ENCODE measurements at regions not wholly inside any gene's neighbourhood (a gene's known extent, or its start where the extent isn't known, plus 50 kb on each side); places are given as distances from the start of the nearest gene placed in this dataset.

DNA sequence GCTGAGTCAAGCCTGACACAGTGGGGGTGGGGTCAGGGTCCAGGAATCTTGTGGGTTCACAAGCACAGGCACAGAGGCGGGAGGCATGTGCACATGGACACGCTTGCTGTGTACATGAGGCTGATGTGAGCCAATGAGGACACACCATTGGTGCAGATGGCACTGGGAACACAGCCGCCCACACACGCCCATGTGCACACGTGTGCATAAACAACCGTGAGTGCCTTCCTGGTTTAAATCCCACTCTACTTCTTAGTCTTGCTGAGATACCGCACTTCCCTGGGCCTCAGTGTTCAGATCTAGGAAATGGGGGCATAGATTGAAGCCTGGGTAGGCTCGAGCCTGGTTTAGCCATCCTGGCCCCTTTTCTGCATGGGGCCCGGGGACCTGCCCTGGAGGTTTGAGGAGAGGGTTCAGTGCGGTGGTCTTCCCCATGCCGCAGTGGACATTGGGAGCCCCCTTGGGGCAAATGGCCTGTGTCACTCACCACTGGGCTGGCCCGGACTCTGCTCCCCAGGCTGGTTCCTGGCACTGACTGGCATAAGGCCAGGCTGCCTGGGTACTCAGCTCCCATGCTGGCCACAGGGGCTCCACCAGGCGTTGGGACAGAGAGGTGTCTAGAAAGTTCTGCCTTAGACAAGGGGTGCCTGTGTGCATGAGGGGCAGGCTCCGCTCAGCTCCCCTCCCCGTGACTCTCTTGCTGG is 60.2 kb downstream of the CEBPB start:
- no peak overlapping the region for H3K27ac ChIP-seq (ENCODE audit: low read depth, low read length)
- no peaks in the 10 kb centered on the region for H3K36me3 ChIP-seq (ENCODE audit: low read length)
- H3F3A ChIP-seq (ENCODE audit: insufficient read depth) = no peaks in the 10 kb centered on the region
- no peaks in the 10 kb centered on the region for H4K20me1 ChIP-seq (ENCODE audit: low read depth, low read length)
- no peaks in the 10 kb centered on the region for H3K9me2 ChIP-seq (replicated peaks; ENCODE audit: insufficient read depth, low read length)
- TF ChIP-seq EZH2phosphoT487 (conservative IDR thresholded peaks at IDR 0.05; ENCODE audit: low read length) = no peak
- TF ChIP-seq, protein P1, sequence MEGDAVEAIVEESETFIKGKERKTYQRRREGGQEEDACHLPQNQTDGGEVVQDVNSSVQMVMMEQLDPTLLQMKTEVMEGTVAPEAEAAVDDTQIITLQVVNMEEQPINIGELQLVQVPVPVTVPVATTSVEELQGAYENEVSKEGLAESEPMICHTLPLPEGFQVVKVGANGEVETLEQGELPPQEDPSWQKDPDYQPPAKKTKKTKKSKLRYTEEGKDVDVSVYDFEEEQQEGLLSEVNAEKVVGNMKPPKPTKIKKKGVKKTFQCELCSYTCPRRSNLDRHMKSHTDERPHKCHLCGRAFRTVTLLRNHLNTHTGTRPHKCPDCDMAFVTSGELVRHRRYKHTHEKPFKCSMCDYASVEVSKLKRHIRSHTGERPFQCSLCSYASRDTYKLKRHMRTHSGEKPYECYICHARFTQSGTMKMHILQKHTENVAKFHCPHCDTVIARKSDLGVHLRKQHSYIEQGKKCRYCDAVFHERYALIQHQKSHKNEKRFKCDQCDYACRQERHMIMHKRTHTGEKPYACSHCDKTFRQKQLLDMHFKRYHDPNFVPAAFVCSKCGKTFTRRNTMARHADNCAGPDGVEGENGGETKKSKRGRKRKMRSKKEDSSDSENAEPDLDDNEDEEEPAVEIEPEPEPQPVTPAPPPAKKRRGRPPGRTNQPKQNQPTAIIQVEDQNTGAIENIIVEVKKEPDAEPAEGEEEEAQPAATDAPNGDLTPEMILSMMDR (IDR thresholded peaks at IDR 0.05; ENCODE audit: insufficient read depth, low read length, poor library complexity, severe bottlenecking) = no peak
- H3K79me2 ChIP-seq (ENCODE audit: insufficient read depth, low read length) = no peaks in the 10 kb centered on the region
- H3K27me3 ChIP-seq (ENCODE audit: low read length) = no peaks in the 10 kb centered on the region
- no peaks in the 10 kb centered on the region for H3K9me3 ChIP-seq (ENCODE audit: insufficient read depth, low read length)
- H3K4me3 ChIP-seq (ENCODE audit: insufficient read depth, low read length, poor library complexity, severe bottlenecking) = no peak overlapping the region
- H3K4me2 ChIP-seq (ENCODE audit: low read depth, low read length, poor library complexity, severe bottlenecking) = no peak overlapping the region
- H2AFZ ChIP-seq (ENCODE audit: low read depth, low read length, severe bottlenecking) = no peak overlapping the region
- no peak overlapping the region for H3K9ac ChIP-seq (ENCODE audit: low read length)

- H3K36me3 ChIP-seq (ENCODE audit: low read length) = no peaks in the 10 kb centered on the region
- no peaks in the 10 kb centered on the region for H3F3A ChIP-seq (ENCODE audit: insufficient read depth)
- no peaks in the 10 kb centered on the region for H3K27me3 ChIP-seq (ENCODE audit: low read length)
- H3K9me3 ChIP-seq (ENCODE audit: insufficient read depth, low read length) = no peaks in the 10 kb centered on the region
- no peaks in the 10 kb centered on the region for H3K79me2 ChIP-seq (ENCODE audit: insufficient read depth, low read length)
- no peaks in the 10 kb centered on the region for H3K9me2 ChIP-seq (replicated peaks; ENCODE audit: insufficient read depth, low read length)
- H3K4me2 ChIP-seq (ENCODE audit: low read depth, low read length, poor library complexity, severe bottlenecking) = no peak overlapping the region
- H3K27ac ChIP-seq (ENCODE audit: low read depth, low read length) = no peak overlapping the region
- H2AFZ ChIP-seq (ENCODE audit: low read depth, low read length, severe bottlenecking) = no peak overlapping the region
- no peak overlapping the region for H3K4me3 ChIP-seq (ENCODE audit: insufficient read depth, low read length, poor library complexity, severe bottlenecking)
- no peak for TF ChIP-seq EZH2phosphoT487 (conservative IDR thresholded peaks at IDR 0.05; ENCODE audit: low read length)
- TF ChIP-seq, protein P1 (IDR thresholded peaks at IDR 0.05; ENCODE audit: insufficient read depth, low read length, poor library complexity, severe bottlenecking) = no peak
- H3K9ac ChIP-seq (ENCODE audit: low read length) = no peak overlapping the region
- H4K20me1 ChIP-seq (ENCODE audit: low read depth, low read length) = no peaks in the 10 kb centered on the region
Measured at GRCh38 chr20:50251383-50251748, 60.7 kb downstream of the CEBPB start.

DNA sequence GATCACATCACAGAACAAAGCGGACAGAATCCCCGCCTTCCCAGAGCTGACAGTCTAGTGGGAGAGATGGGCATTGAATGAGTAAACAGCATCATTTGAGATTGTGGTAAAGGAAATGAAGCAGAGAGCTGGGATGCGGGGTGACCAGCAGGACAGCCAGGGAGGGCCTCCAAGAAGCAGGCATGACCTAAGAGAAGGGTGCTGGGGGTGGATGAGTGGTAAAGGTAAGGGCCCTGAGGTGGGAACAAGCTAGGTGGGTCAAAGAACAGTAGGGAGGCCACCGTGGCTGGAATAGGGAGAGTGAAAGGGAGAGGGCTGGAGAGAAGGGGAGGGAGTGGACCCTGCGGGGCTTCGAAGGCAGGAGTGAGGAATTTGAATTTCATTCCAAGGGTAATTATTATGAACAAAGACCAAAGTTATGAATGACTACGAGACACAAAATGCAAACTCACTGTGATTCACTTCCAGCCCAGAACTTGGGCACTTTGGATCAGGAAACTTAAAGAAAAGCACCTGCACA is 61.4 kb downstream of the CEBPB start:
- no peaks in the 10 kb centered on the region for H4K20me1 ChIP-seq (ENCODE audit: low read depth, low read length)
- H3K9ac ChIP-seq (ENCODE audit: low read length) = no peak overlapping the region
- no peaks in the 10 kb centered on the region for H3K9me3 ChIP-seq (ENCODE audit: insufficient read depth, low read length)
- no peaks in the 10 kb centered on the region for H3K9me2 ChIP-seq (replicated peaks; ENCODE audit: insufficient read depth, low read length)
- H3K4me2 ChIP-seq (ENCODE audit: low read depth, low read length, poor library complexity, severe bottlenecking) = no peak overlapping the region
- H3K36me3 ChIP-seq (ENCODE audit: low read length) = no peaks in the 10 kb centered on the region
- no peak overlapping the region for H3K4me3 ChIP-seq (ENCODE audit: insufficient read depth, low read length, poor library complexity, severe bottlenecking)
- no peaks in the 10 kb centered on the region for H3K27me3 ChIP-seq (ENCODE audit: low read length)
- H3K27ac ChIP-seq (ENCODE audit: low read depth, low read length) = no peak overlapping the region
- H2AFZ ChIP-seq (ENCODE audit: low read depth, low read length, severe bottlenecking) = no peak overlapping the region
- no peaks in the 10 kb centered on the region for H3F3A ChIP-seq (ENCODE audit: insufficient read depth)
- TF ChIP-seq, protein P1 (IDR thresholded peaks at IDR 0.05; ENCODE audit: insufficient read depth, low read length, poor library complexity, severe bottlenecking) = no peak
- H3K79me2 ChIP-seq (ENCODE audit: insufficient read depth, low read length) = no peaks in the 10 kb centered on the region

All from SU-DHL-6 (cell line).